CD4-positive, alpha-beta T cell (primary cell): ENCODE measurements at regions not wholly inside any gene's neighbourhood (a gene's known extent, or its start where the extent isn't known, plus 50 kb on each side); places are given as distances from the start of the nearest gene placed in this dataset.

ENCODE experiments used
- ATAC-seq: fragments of 200-7000 bp; cut with Tn5 transposase; one replicate; pipeline ENCODE4 v1.10.0; 2022; ENCODE audit warnings: mild to moderate bottlenecking; ENCODE audit not compliant: poor library complexity
- CTCF ChIA-PET: fragments of 350-600 bp; sonication (Branson Sonifier 250); formaldehyde crosslinking; loops from one replicate; lab custom pipeline; 2021; ENCODE audit warnings: antibody characterized with exemption, inconsistent platforms; lab: Charles Lee
- POLR2A ChIA-PET: fragments of 350-600 bp; sonication (Branson Sonifier 250); formaldehyde crosslinking; loops from one replicate; lab custom pipeline; 2021; ENCODE audit warnings: antibody characterized with exemption, inconsistent platforms; lab: Charles Lee
- DNase-seq, 14 experiments: peaks; one replicate each; pipeline ENCODE4 v3.0.0-alpha.2; 2013 to 2020; ENCODE audit warnings: mixed read lengths in 2 of 14
- H3K27ac ChIP-seq, 2 donors: one replicate each; pipeline versions ENCODE4 v1.5.1 to v1.7.0; 2013; ENCODE audit warnings: low read length in 2 of 2, low read depth in 1 of 2, mild to moderate bottlenecking in 1 of 2
- H3K27me3 ChIP-seq, 2 experiments: 1 replicate in 1 of 2; 2 replicates in 1 of 2; pipeline versions ENCODE4 v1.6.1 to v1.7.0; 2013; ENCODE audit warnings: low read length in 2 of 2, control low read depth in 1 of 2, mild to moderate bottlenecking in 1 of 2, moderate library complexity in 1 of 2; ENCODE audit not compliant: insufficient read depth in 2 of 2, control insufficient read depth in 1 of 2
- H3K36me3 ChIP-seq: one replicate; pipeline ENCODE4 v1.6.1; 2013; ENCODE audit warnings: low read length, control low read depth; ENCODE audit not compliant: insufficient read depth
- H3K4me1 ChIP-seq: one replicate; pipeline ENCODE4 v1.6.1; 2013; ENCODE audit warnings: low read length, control low read depth; ENCODE audit not compliant: insufficient read depth
- H3K4me3 ChIP-seq: one replicate; pipeline ENCODE4 v1.5.1; 2013; ENCODE audit warnings: mild to moderate bottlenecking, low read length, moderate library complexity
- H3K9me3 ChIP-seq, 2 experiments: 1 replicate in 1 of 2; 2 replicates in 1 of 2; pipeline versions ENCODE4 v1.6.1 to v1.7.0; 2013; ENCODE audit warnings: low read length in 2 of 2, mild to moderate bottlenecking in 2 of 2, control low read depth in 1 of 2, moderate library complexity in 1 of 2; ENCODE audit not compliant: control insufficient read depth in 1 of 2, insufficient read depth in 1 of 2
- H3K27ac Mint-ChIP-seq: one replicate; pipeline ENCODE4 v1.8.0; 2020; ENCODE audit warnings: mixed read lengths
- H3K27me3 Mint-ChIP-seq: one replicate; pipeline ENCODE4 v1.8.0; 2021; ENCODE audit warnings: mixed read lengths
- H3K36me3 Mint-ChIP-seq: one replicate; pipeline ENCODE4 v1.8.0; 2021; ENCODE audit warnings: low read depth, mixed read lengths
- H3K4me1 Mint-ChIP-seq: one replicate; pipeline ENCODE4 v1.8.0; 2021; ENCODE audit warnings: low read depth, mixed read lengths
- H3K4me3 Mint-ChIP-seq: one replicate; pipeline ENCODE4 v1.8.0; 2020; ENCODE audit warnings: mild to moderate bottlenecking, mixed read lengths
- H3K9me3 Mint-ChIP-seq: one replicate; pipeline ENCODE4 v1.8.0; 2020; ENCODE audit warnings: mixed read lengths
- intact Hi-C, 2 experiments: fragments of 100-400 bp; cut with DNase I in 1 of 2; cut with micrococcal nuclease in 1 of 2; formaldehyde crosslinking; loops; one replicate each; pipeline versions ENCODE4 v1.15.1 to v1.9.0; 2023 to 2025; cut with DNase I, micrococcal nuclease
- TF ChIP-seq, protein P1 (sequence below): fragments of 200-600 bp; IDR thresholded peaks from one replicate; pipeline ENCODE4 v1.8.0; 2022; ENCODE audit warnings: antibody characterized with exemption, mild to moderate bottlenecking

DNA sequence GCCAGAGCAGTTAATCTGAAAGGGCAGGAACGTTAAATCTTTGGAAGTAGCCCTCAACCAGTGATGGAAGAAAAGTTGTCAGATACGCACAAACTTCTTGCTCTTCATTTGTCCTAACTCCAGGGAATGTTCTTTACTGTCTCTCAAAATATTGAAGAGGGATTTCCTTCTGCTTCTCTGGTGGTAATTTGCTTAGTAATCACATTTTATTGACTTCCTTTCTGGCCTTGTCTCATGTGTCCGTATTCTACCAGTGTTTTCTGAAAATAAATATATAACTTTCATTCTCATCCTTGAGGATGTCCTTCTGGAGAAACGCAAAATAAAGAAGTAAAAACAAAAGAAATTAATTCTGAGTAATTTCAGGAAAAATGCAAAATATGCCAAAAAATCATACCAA lies 282.1 kb downstream of the CYLC2 start:
- no peaks in the 10 kb centered on the region for H3K36me3 Mint-ChIP-seq
- ChIA-PET CTCF (no interaction called here), POLR2A (no interaction called here)
- no peak for ATAC-seq
- Histone ChIP-seq H3K9me3 (no peaks in the 10 kb centered on the region), H3K36me3 (no peaks in the 10 kb centered on the region), H3K27ac (no peak overlapping the region), H3K4me1 (no peaks in the 10 kb centered on the region), H3K27me3 (no peaks in the 10 kb centered on the region), H3K4me3 (no peak overlapping the region)
- H3K4me1 Mint-ChIP-seq, result no peaks in the 10 kb centered on the region
- peaks cover 2% of the 10 kb centered on the region for H3K9me3 Mint-ChIP-seq
- TF ChIP-seq, protein P1, sequence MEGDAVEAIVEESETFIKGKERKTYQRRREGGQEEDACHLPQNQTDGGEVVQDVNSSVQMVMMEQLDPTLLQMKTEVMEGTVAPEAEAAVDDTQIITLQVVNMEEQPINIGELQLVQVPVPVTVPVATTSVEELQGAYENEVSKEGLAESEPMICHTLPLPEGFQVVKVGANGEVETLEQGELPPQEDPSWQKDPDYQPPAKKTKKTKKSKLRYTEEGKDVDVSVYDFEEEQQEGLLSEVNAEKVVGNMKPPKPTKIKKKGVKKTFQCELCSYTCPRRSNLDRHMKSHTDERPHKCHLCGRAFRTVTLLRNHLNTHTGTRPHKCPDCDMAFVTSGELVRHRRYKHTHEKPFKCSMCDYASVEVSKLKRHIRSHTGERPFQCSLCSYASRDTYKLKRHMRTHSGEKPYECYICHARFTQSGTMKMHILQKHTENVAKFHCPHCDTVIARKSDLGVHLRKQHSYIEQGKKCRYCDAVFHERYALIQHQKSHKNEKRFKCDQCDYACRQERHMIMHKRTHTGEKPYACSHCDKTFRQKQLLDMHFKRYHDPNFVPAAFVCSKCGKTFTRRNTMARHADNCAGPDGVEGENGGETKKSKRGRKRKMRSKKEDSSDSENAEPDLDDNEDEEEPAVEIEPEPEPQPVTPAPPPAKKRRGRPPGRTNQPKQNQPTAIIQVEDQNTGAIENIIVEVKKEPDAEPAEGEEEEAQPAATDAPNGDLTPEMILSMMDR, result no peak
- no peaks in the 10 kb centered on the region for H3K27me3 Mint-ChIP-seq
- DNase-seq, result no peak
- no peak overlapping the region for H3K27ac Mint-ChIP-seq
- intact Hi-C loops, result no loop called here
- no peak overlapping the region for H3K4me3 Mint-ChIP-seq

DNA sequence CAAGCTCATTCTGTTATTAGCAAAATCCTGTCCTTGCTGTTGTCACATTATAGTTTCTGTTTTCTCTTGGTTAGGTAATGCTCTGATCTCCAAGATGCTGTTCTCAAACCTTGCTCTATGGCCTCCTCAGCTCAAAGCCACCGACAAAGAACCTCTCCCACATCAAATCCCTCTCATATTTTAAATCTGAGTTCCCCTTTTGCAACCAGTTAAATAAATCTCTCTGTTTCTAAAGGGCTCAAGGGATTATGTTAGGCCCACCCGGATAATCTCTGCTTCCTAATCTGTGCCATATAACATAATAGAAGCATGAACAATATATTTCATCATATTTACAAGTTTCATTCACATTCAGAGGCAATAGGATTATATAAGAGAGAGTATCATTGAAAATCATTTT lies 286.0 kb downstream of the CYLC2 start:
- Mint-ChIP-seq H3K36me3 (no peaks in the 10 kb centered on the region), H3K27me3 (no peaks in the 10 kb centered on the region), H3K4me3 (no peak overlapping the region), H3K27ac (no peak overlapping the region), H3K9me3 (no peaks in the 10 kb centered on the region), H3K4me1 (no peaks in the 10 kb centered on the region)
- Histone ChIP-seq H3K4me1 (no peaks in the 10 kb centered on the region), H3K27ac (no peak overlapping the region), H3K36me3 (no peaks in the 10 kb centered on the region), H3K4me3 (no peak overlapping the region), H3K27me3 (no peaks in the 10 kb centered on the region), H3K9me3 (no peaks in the 10 kb centered on the region)
- ATAC-seq (no peak), DNase-seq (no peak)
- intact Hi-C loops, result loop anchor here in 1 of 2 experiments (10.0 kb wide), 1 partner anchor 64 kb away; no protein-coding TSS in a partner anchor
- TF ChIP-seq, protein P1, result no peak
- ChIA-PET CTCF (interaction anchor here (1.1 kb wide), 1 partner anchor 22 kb away, joined by 3 read pairs; no protein-coding TSS in a partner anchor), POLR2A (no interaction called here)

DNA sequence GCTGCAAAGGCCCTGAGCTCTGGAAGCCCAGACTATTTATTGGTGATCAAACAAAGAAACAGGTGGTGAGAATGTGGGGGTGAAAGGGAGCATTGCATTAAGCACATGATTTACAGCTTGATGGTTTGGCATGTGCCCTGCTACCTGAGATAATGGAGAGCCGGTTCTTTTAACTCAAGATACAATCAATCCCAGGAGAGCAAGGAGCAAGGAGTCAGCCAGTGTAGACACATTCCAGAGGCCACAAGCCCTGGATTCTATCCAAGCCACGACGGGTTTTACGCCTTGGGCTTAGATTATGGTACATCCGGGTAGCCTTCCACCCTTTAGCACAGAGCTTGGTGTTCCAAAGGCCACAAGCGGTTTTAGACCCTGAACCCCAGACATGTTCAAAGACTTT lies 292.2 kb downstream of the CYLC2 start:
- Histone ChIP-seq H3K4me1 (no peaks in the 10 kb centered on the region), H3K27ac (no peak overlapping the region), H3K36me3 (no peaks in the 10 kb centered on the region), H3K4me3 (no peak overlapping the region), H3K9me3 (peaks cover 0 to 3% of the 10 kb centered on the region in 2 experiments), H3K27me3 (no peaks in the 10 kb centered on the region)
- Mint-ChIP-seq H3K27ac (no peak overlapping the region), H3K4me3 (no peak overlapping the region), H3K9me3 (no peaks in the 10 kb centered on the region), H3K27me3 (no peaks in the 10 kb centered on the region), H3K4me1 (no peaks in the 10 kb centered on the region), H3K36me3 (no peaks in the 10 kb centered on the region)
- POLR2A ChIA-PET, result no interaction called here
- TF ChIP-seq, protein P1, result no peak
- ATAC-seq (no peak), DNase-seq (no peak)
- intact Hi-C loops, result loop anchor here in 1 of 2 experiments (10.0 kb wide), 1 partner anchor 57 kb away; no protein-coding TSS in a partner anchor
- CTCF ChIA-PET, result no interaction called here
